GM21717 (cell line): ENCODE measurements at regions not wholly inside any gene's neighbourhood (a gene's known extent, or its start where the extent isn't known, plus 50 kb on each side); places are given as distances from the start of the nearest gene placed in this dataset.

Source experiments
- ATAC-seq: cut with Tn5 transposase; IDR thresholded peaks from one replicate; pipeline ENCODE4 v1.9.1; 2021; ENCODE audit warnings: mild to moderate bottlenecking, moderate library complexity; ENCODE audit not compliant: unreplicated experiment

- no peak for ATAC-seq
Measured at GRCh38 chr13:56923626-56924140, 217.0 kb upstream of the PRR20A start.

GRCh38 chr13:56924401-56924800, 216.3 kb upstream of the PRR20A start:
- ATAC-seq, result no peak

- ATAC-seq, result no peak
Measured at GRCh38 chr13:56932104-56932503, 208.6 kb upstream of the PRR20A start.

- no peak for ATAC-seq
Measured at GRCh38 chr13:56953965-56954364, 186.8 kb upstream of the PRR20A start.

GRCh38 chr13:56975647-56976046, 165.1 kb upstream of the PRR20A start:
- ATAC-seq, result no peak

- ATAC-seq, result no peak
Measured at GRCh38 chr13:56980856-56981255, 159.9 kb upstream of the PRR20A start.

- ATAC-seq, result no peak
Measured at GRCh38 chr13:56986121-56986520, 154.6 kb upstream of the PRR20A start.

GRCh38 chr13:56988543-56988942, 152.2 kb upstream of the PRR20A start:
- no peak for ATAC-seq

- ATAC-seq, result no peak
Measured at GRCh38 chr13:57003682-57004081, 137.0 kb upstream of the PRR20A start.

- no peak for ATAC-seq
Measured at GRCh38 chr13:57017357-57017756, 123.4 kb upstream of the PRR20A start.

- no peak for ATAC-seq
Measured at GRCh38 chr13:57018915-57019314, 121.8 kb upstream of the PRR20A start.

GRCh38 chr13:57030671-57031070, 110.0 kb upstream of the PRR20A start:
- no peak for ATAC-seq

- ATAC-seq, result no peak
Measured at GRCh38 chr13:57036290-57036689, 104.4 kb upstream of the PRR20A start.

GRCh38 chr13:57044910-57045309, 95.8 kb upstream of the PRR20A start:
- no peak for ATAC-seq

GRCh38 chr13:57045826-57046546, 94.7 kb upstream of the PRR20A start:
- ATAC-seq, result no peak

- no peak for ATAC-seq
Measured at GRCh38 chr13:57056601-57057180, 84.0 kb upstream of the PRR20A start.

GRCh38 chr13:57063007-57063406, 77.7 kb upstream of the PRR20A start:
- ATAC-seq, result no peak

- no peak for ATAC-seq
Measured at GRCh38 chr13:57073983-57074382, 66.7 kb upstream of the PRR20A start.

GRCh38 chr13:57075588-57075987, 65.1 kb upstream of the PRR20A start:
- no peak for ATAC-seq

- no peak for ATAC-seq
Measured at GRCh38 chr13:57087006-57087405, 53.7 kb upstream of the PRR20A start.
